HG03025 (cell line): ENCODE measurements at regions not wholly inside any gene's neighbourhood (a gene's known extent, or its start where the extent isn't known, plus 50 kb on each side); places are given as distances from the start of the nearest gene placed in this dataset.
"Not testable (repeated sequence)": the region's sequence is repeated elsewhere in the genome, so short reads cannot be mapped to it uniquely, and the experiment has no call there.

Experiments used
- ATAC-seq: cut with Tn5 transposase; IDR thresholded peaks from one replicate; pipeline ENCODE4 v1.9.1; 2021; ENCODE audit warnings: mild to moderate bottlenecking, moderate library complexity; ENCODE audit not compliant: unreplicated experiment, low FRiP score

GRCh38 chr10:78420946-78421735 lies 387.5 kb downstream of the RPS24 start:
- ATAC-seq, result no peak

- ATAC-seq, result not testable (repeated sequence)
Measured at GRCh38 chr10:78424050-78424449, 390.4 kb downstream of the RPS24 start.

GRCh38 chr10:78424723-78425122 lies 391.1 kb downstream of the RPS24 start:
- ATAC-seq, result no peak

- ATAC-seq, result no peak
Measured at GRCh38 chr10:78426181-78426580, 392.5 kb downstream of the RPS24 start.

- ATAC-seq, result no peak
Measured at GRCh38 chr10:78427497-78428031, 393.9 kb downstream of the RPS24 start.

GRCh38 chr10:78428579-78428978 lies 394.9 kb downstream of the RPS24 start:
- ATAC-seq, result no peak

- no peak for ATAC-seq
Measured at GRCh38 chr10:78429984-78430383, 396.3 kb downstream of the RPS24 start.

- no peak for ATAC-seq
Measured at GRCh38 chr10:78432583-78432982, 398.9 kb downstream of the RPS24 start.

- ATAC-seq, result no peak
Measured at GRCh38 chr10:78433076-78433595, 399.5 kb downstream of the RPS24 start.

- ATAC-seq, result no peak
Measured at GRCh38 chr10:78433766-78434535, 400.3 kb downstream of the RPS24 start.

- ATAC-seq, result no peak
Measured at GRCh38 chr10:78434886-78435285, 401.2 kb downstream of the RPS24 start.

- ATAC-seq, result no peak
Measured at GRCh38 chr10:78435484-78436221, 402.0 kb downstream of the RPS24 start.

- ATAC-seq, result no peak
Measured at GRCh38 chr10:78436222-78436573, 402.5 kb downstream of the RPS24 start.

- no peak for ATAC-seq
Measured at GRCh38 chr10:78436706-78437406, 403.2 kb downstream of the RPS24 start.

- no peak for ATAC-seq
Measured at GRCh38 chr10:78437407-78437768, 403.7 kb downstream of the RPS24 start.

- no peak for ATAC-seq
Measured at GRCh38 chr10:78437998-78438906, 404.6 kb downstream of the RPS24 start.

GRCh38 chr10:78438907-78439809 lies 405.5 kb downstream of the RPS24 start:
- ATAC-seq, result no peak

GRCh38 chr10:78441010-78441409 lies 407.3 kb downstream of the RPS24 start:
- no peak for ATAC-seq
